Neural progenitor cell (in vitro differentiated cells): ENCODE measurements at regions not wholly inside any gene's neighbourhood (a gene's known extent, or its start where the extent isn't known, plus 50 kb on each side); places are given as distances from the start of the nearest gene placed in this dataset.

Experiments
- CTCF ChIP-seq: fragments of 200-600 bp; sonication (generic); IDR thresholded peaks from 2 replicates; pipeline ENCODE4 v1.5.1; 2017; ENCODE audit warnings: antibody characterized with exemption, mild to moderate bottlenecking
- EZH2 ChIP-seq: fragments of 200-600 bp; sonication (generic); IDR thresholded peaks from 2 replicates; pipeline ENCODE4 v1.6.1; 2017; ENCODE audit warnings: antibody characterized with exemption, mild to moderate bottlenecking, moderate library complexity

GRCh38 chr1:184193451-184193850, 141.9 kb downstream of the TSEN15 start:
- no peak for TF ChIP-seq CTCF
- no peak for TF ChIP-seq EZH2
